ENCODE measurements at regions not wholly inside any gene's neighbourhood (a gene's known extent, or its start where the extent isn't known, plus 50 kb on each side); places are given as distances from the start of the nearest gene placed in this dataset.

DNA sequence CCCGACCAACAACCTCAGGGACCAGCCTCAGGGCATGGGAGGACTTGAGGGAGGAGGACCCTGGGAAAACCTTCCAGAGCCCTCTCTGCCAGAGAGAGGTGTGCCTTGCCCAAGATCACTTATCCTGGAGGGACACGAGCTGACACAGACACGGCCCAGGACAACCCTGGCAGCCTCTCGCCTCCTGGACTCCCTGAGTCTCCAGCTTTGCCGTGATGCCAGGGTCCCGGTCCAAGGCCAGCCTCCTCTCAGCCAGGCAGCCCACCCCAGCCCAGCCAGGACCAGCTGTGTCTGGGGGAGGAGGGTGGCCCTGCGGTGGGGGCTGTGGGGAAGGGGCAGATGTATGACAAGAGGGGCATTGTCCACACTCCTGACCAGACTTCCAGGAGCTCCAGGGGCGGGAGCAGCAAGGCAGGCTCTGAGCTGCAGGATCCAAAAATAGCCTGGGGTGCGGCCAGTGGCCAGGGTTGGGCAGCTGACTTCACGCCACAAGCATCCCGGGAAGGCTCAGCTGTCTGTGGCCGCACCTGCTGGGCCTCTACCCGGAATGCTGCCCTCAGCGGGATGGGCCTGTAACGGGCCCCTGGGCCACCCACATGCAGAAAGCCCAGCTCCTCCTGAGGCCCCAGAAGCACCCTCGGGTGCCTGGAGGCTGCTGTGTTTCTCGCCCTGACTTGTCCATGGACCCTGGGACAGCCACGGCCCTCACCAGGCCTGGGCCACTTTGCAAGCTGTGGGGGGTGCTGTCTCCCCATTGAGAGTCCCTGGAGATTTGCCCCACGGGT, 65.5 kb upstream of the GPC1 start:
- no peaks in the 10 kb centered on the region for H4K20me1 ChIP-seq (ENCODE audit: insufficient read depth, low read length)
- H3K9ac ChIP-seq (ENCODE audit: low read depth, low read length) = peak overlapping the region; percentile 21; the same call in 1 of the 2 replicates
- peak overlapping the region; percentile 94 to 97 for H4K8ac ChIP-seq (ENCODE audit: low read depth in 2 of 2, low read length in 2 of 2)
- peaks cover 31% of the 10 kb centered on the region for H3K4me1 ChIP-seq (ENCODE audit: control insufficient read depth, insufficient read depth, low read length)
- H3K27me3 ChIP-seq (ENCODE audit: control insufficient read depth, insufficient read depth, low read length) = no peaks in the 10 kb centered on the region
- peak overlapping the region; percentile 98 for H3K23ac ChIP-seq (ENCODE audit: low read depth, low read length)
- H2AK9ac ChIP-seq (replicated peaks; ENCODE audit: low read depth, low read length, poor library complexity) = peak overlapping the region; percentile 97
- H3K79me1 ChIP-seq (ENCODE audit: low read depth in 1 of 2, low read length in 2 of 2) = peaks cover 0 to 26% of the 10 kb centered on the region in 2 experiments; a peak in 1 of 4 replicates
- DNase-seq (peak; percentile 93), ATAC-seq (ENCODE audit: low read depth) (peak; percentile 72)
- H2BK120ac ChIP-seq (ENCODE audit: low read depth, low read length) = peak overlapping the region; percentile 99
- H4K91ac ChIP-seq (ENCODE audit: insufficient read depth, low read depth, low read length) = peak overlapping the region; percentile 99
- H2AK5ac ChIP-seq (ENCODE audit: low read depth, low read length) = peak overlapping the region; percentile 97
- no peaks in the 10 kb centered on the region for H3K36me3 ChIP-seq (ENCODE audit: control insufficient read depth, insufficient read depth, low read length)
- WGBS, 2 experiments (ENCODE audit: extremely low coverage in 2 of 2, insufficient read length in 1 of 2) = 0% methylated on average over 1 of the region's 19 CpGs; no CpG with 5 or more reads in 1 of the 2 experiments
- no peak overlapping the region for H3K4me2 ChIP-seq (ENCODE audit: low read depth, low read length)
- in situ Hi-C loops (cut with MboI; ENCODE audit: low sequenced_read_pairs) (no loop called here), dilution Hi-C loops (cut with HindIII; ENCODE audit: low sequenced_read_pairs, unreplicated experiment) (no loop called here), intact Hi-C loops (cut with micrococcal nuclease) (loop anchor here (5.0 kb wide), 1 partner anchor 138 kb away; no protein-coding TSS in a partner anchor)
- peaks cover 34% of the 10 kb centered on the region for H3K9me1 ChIP-seq (ENCODE audit: insufficient read depth, low read length)
- H3K4me3 ChIP-seq (ENCODE audit: insufficient read depth, low read depth, low read length) = no peak overlapping the region
- H3K27ac ChIP-seq (ENCODE audit: insufficient read depth, low read length) = peak overlapping the region; percentile 82
- peak overlapping the region; percentile 100 for H3K4ac ChIP-seq (ENCODE audit: low read depth, low read length)
- peak overlapping the region; percentile 99 for H3K14ac ChIP-seq (replicated peaks; ENCODE audit: low read depth, low read length)
- peak overlapping the region; percentile 91; the same call in 2 of the 3 replicates for H2BK15ac ChIP-seq (ENCODE audit: low read depth, low read length)
- H2BK5ac ChIP-seq (ENCODE audit: low read depth, low read length, poor library complexity, severe bottlenecking) = peak overlapping the region; percentile 99
- ChIA-PET POLR2A (ENCODE audit: unreplicated experiment) (no interaction called here), CTCF (no interaction called here)
- peak overlapping the region; percentile 98 for H2BK20ac ChIP-seq (ENCODE audit: low read depth, low read length)
- peak overlapping the region; percentile 82 for H2AFZ ChIP-seq (replicated peaks; ENCODE audit: low read length, poor library complexity)
- peak overlapping the region; percentile 79 for H3K56ac ChIP-seq (ENCODE audit: extremely low read depth, insufficient read depth, low read length)
- no TSS peak for BruUV-seq (replicated peaks)
- no peaks in the 10 kb centered on the region for H3K9me3 ChIP-seq (ENCODE audit: control insufficient read depth, insufficient read depth, low read length)
- peak overlapping the region; percentile 87 for H4K5ac ChIP-seq (ENCODE audit: low read depth, low read length)
- peak overlapping the region; percentile 95 for H3K18ac ChIP-seq (ENCODE audit: low read depth, low read length)
- TF ChIP-seq CHD1 (IDR thresholded peaks at IDR 0.05; ENCODE audit: low read depth, low read length) = no peak
- TF ChIP-seq CEBPB (IDR thresholded peaks at IDR 0.05; ENCODE audit: low read depth, low read length) = no peak
- no peak for TF ChIP-seq RFX5 (IDR thresholded peaks at IDR 0.05; ENCODE audit: low read depth, low read length)
- TF ChIP-seq MAFK (IDR thresholded peaks at IDR 0.05; ENCODE audit: low read depth, low read length) = peak; percentile 52
- TF ChIP-seq MXI1 (IDR thresholded peaks at IDR 0.05; ENCODE audit: borderline replicate concordance, low read depth, low read length) = no peak
- TF ChIP-seq RAD21 (IDR thresholded peaks at IDR 0.05; ENCODE audit: low read length) = no peak
- TF ChIP-seq NFE2L2 (IDR thresholded peaks at IDR 0.05; ENCODE audit: low read depth, low read length) = no peak
- TF ChIP-seq, protein P1, sequence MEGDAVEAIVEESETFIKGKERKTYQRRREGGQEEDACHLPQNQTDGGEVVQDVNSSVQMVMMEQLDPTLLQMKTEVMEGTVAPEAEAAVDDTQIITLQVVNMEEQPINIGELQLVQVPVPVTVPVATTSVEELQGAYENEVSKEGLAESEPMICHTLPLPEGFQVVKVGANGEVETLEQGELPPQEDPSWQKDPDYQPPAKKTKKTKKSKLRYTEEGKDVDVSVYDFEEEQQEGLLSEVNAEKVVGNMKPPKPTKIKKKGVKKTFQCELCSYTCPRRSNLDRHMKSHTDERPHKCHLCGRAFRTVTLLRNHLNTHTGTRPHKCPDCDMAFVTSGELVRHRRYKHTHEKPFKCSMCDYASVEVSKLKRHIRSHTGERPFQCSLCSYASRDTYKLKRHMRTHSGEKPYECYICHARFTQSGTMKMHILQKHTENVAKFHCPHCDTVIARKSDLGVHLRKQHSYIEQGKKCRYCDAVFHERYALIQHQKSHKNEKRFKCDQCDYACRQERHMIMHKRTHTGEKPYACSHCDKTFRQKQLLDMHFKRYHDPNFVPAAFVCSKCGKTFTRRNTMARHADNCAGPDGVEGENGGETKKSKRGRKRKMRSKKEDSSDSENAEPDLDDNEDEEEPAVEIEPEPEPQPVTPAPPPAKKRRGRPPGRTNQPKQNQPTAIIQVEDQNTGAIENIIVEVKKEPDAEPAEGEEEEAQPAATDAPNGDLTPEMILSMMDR (conservative IDR thresholded peaks at IDR 0.05; ENCODE audit: low read depth, low read length) = 0 out of 2 replicates have a peak, but pooled peaks have one; percentile 13
- TF ChIP-seq RCOR1 (IDR thresholded peaks at IDR 0.05; ENCODE audit: insufficient replicate concordance, low read length) = peak; percentile 99
- TF ChIP-seq BHLHE40 (IDR thresholded peaks at IDR 0.05; ENCODE audit: low read depth, low read length) = peak; percentile 79
- TF ChIP-seq ELK1 (IDR thresholded peaks at IDR 0.05; ENCODE audit: borderline replicate concordance, low read depth, low read length) = no peak
- peak; percentile 58; the same call in 1 of the 2 replicates for TF ChIP-seq MAZ (IDR thresholded peaks at IDR 0.05; ENCODE audit: borderline replicate concordance, low read depth, low read length)
- TF ChIP-seq FOS (IDR thresholded peaks at IDR 0.05; ENCODE audit: low read depth, low read length) = peak; percentile 28; the same call in 1 of the 2 replicates
- TF ChIP-seq SMC3 (IDR thresholded peaks at IDR 0.05; ENCODE audit: low read depth, low read length) = 0 out of 2 replicates have a peak, but pooled peaks have one; percentile 7
- peak; percentile 28; the same call in 1 of the 2 replicates for TF ChIP-seq POLR2A (IDR thresholded peaks at IDR 0.05; ENCODE audit: low read depth, low read length)

All from IMR-90 (cell line).